ENCODE measurements at regions not wholly inside any gene's neighbourhood (a gene's known extent, or its start where the extent isn't known, plus 50 kb on each side); places are given as distances from the start of the nearest gene placed in this dataset.

DNA sequence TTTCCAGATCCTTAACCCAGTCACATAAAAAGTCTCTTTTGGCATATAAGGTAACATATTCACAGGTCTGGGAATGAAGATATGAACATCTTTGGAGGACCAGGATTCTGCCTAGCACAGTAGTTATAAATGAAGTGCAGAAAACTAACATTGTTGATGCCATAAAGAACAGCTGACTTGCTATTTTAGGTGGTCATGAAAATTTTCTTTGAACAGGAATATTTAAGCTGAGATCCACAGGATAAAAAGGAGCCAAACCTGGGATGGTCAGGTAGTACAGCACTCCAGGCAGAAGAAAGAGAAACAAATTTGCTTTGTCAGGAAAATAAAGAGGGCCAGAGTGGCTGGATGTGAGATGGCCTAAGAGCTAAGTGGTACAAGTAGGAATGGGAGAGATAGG is 80.0 kb downstream of the CENPW start:
- peaks cover 6% of the 10 kb centered on the region; the same call in 1 of the 3 replicates for H3K9me3 Mint-ChIP-seq
- no peak overlapping the region for H3K4me3 ChIP-seq

More for the DNA sequence above, 80.0 kb downstream of the CENPW start:
- no peak for TF ChIP-seq EZH2 (IDR thresholded peaks at IDR 0.05; ENCODE audit: low read depth, unreplicated experiment)
- no peak for TF ChIP-seq POLR2AphosphoS5 (IDR thresholded peaks at IDR 0.05; ENCODE audit: low read depth)
- TF ChIP-seq STAT1 (IDR thresholded peaks at IDR 0.05; ENCODE audit: unreplicated experiment) = no peak
- TF ChIP-seq, protein P1, sequence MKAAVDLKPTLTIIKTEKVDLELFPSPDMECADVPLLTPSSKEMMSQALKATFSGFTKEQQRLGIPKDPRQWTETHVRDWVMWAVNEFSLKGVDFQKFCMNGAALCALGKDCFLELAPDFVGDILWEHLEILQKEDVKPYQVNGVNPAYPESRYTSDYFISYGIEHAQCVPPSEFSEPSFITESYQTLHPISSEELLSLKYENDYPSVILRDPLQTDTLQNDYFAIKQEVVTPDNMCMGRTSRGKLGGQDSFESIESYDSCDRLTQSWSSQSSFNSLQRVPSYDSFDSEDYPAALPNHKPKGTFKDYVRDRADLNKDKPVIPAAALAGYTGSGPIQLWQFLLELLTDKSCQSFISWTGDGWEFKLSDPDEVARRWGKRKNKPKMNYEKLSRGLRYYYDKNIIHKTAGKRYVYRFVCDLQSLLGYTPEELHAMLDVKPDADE (IDR thresholded peaks at IDR 0.05) = no peak
- TF ChIP-seq ZNF331 (CRISPR knock-in tag; IDR thresholded peaks at IDR 0.05; ENCODE audit: low read depth) = no peak
- TF ChIP-seq CREB1 (CRISPR knock-in tag; IDR thresholded peaks at IDR 0.05; ENCODE audit: low read depth) = no peak
- TF ChIP-seq, protein P2, sequence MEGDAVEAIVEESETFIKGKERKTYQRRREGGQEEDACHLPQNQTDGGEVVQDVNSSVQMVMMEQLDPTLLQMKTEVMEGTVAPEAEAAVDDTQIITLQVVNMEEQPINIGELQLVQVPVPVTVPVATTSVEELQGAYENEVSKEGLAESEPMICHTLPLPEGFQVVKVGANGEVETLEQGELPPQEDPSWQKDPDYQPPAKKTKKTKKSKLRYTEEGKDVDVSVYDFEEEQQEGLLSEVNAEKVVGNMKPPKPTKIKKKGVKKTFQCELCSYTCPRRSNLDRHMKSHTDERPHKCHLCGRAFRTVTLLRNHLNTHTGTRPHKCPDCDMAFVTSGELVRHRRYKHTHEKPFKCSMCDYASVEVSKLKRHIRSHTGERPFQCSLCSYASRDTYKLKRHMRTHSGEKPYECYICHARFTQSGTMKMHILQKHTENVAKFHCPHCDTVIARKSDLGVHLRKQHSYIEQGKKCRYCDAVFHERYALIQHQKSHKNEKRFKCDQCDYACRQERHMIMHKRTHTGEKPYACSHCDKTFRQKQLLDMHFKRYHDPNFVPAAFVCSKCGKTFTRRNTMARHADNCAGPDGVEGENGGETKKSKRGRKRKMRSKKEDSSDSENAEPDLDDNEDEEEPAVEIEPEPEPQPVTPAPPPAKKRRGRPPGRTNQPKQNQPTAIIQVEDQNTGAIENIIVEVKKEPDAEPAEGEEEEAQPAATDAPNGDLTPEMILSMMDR (conservative IDR thresholded peaks at IDR 0.05; ENCODE audit: low read depth in 2 of 2) = no peak
- TF ChIP-seq ZNF114 (CRISPR knock-in tag; IDR thresholded peaks at IDR 0.05) = no peak
- TF ChIP-seq JUNB (IDR thresholded peaks at IDR 0.05; ENCODE audit: unreplicated experiment) = no peak
- no peak for TF ChIP-seq NANOG (IDR thresholded peaks at IDR 0.05; ENCODE audit: borderline replicate concordance)
- TF ChIP-seq, protein P3, sequence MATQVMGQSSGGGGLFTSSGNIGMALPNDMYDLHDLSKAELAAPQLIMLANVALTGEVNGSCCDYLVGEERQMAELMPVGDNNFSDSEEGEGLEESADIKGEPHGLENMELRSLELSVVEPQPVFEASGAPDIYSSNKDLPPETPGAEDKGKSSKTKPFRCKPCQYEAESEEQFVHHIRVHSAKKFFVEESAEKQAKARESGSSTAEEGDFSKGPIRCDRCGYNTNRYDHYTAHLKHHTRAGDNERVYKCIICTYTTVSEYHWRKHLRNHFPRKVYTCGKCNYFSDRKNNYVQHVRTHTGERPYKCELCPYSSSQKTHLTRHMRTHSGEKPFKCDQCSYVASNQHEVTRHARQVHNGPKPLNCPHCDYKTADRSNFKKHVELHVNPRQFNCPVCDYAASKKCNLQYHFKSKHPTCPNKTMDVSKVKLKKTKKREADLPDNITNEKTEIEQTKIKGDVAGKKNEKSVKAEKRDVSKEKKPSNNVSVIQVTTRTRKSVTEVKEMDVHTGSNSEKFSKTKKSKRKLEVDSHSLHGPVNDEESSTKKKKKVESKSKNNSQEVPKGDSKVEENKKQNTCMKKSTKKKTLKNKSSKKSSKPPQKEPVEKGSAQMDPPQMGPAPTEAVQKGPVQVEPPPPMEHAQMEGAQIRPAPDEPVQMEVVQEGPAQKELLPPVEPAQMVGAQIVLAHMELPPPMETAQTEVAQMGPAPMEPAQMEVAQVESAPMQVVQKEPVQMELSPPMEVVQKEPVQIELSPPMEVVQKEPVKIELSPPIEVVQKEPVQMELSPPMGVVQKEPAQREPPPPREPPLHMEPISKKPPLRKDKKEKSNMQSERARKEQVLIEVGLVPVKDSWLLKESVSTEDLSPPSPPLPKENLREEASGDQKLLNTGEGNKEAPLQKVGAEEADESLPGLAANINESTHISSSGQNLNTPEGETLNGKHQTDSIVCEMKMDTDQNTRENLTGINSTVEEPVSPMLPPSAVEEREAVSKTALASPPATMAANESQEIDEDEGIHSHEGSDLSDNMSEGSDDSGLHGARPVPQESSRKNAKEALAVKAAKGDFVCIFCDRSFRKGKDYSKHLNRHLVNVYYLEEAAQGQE (IDR thresholded peaks at IDR 0.05; ENCODE audit: unreplicated experiment) = no peak
- TF ChIP-seq, protein P4, sequence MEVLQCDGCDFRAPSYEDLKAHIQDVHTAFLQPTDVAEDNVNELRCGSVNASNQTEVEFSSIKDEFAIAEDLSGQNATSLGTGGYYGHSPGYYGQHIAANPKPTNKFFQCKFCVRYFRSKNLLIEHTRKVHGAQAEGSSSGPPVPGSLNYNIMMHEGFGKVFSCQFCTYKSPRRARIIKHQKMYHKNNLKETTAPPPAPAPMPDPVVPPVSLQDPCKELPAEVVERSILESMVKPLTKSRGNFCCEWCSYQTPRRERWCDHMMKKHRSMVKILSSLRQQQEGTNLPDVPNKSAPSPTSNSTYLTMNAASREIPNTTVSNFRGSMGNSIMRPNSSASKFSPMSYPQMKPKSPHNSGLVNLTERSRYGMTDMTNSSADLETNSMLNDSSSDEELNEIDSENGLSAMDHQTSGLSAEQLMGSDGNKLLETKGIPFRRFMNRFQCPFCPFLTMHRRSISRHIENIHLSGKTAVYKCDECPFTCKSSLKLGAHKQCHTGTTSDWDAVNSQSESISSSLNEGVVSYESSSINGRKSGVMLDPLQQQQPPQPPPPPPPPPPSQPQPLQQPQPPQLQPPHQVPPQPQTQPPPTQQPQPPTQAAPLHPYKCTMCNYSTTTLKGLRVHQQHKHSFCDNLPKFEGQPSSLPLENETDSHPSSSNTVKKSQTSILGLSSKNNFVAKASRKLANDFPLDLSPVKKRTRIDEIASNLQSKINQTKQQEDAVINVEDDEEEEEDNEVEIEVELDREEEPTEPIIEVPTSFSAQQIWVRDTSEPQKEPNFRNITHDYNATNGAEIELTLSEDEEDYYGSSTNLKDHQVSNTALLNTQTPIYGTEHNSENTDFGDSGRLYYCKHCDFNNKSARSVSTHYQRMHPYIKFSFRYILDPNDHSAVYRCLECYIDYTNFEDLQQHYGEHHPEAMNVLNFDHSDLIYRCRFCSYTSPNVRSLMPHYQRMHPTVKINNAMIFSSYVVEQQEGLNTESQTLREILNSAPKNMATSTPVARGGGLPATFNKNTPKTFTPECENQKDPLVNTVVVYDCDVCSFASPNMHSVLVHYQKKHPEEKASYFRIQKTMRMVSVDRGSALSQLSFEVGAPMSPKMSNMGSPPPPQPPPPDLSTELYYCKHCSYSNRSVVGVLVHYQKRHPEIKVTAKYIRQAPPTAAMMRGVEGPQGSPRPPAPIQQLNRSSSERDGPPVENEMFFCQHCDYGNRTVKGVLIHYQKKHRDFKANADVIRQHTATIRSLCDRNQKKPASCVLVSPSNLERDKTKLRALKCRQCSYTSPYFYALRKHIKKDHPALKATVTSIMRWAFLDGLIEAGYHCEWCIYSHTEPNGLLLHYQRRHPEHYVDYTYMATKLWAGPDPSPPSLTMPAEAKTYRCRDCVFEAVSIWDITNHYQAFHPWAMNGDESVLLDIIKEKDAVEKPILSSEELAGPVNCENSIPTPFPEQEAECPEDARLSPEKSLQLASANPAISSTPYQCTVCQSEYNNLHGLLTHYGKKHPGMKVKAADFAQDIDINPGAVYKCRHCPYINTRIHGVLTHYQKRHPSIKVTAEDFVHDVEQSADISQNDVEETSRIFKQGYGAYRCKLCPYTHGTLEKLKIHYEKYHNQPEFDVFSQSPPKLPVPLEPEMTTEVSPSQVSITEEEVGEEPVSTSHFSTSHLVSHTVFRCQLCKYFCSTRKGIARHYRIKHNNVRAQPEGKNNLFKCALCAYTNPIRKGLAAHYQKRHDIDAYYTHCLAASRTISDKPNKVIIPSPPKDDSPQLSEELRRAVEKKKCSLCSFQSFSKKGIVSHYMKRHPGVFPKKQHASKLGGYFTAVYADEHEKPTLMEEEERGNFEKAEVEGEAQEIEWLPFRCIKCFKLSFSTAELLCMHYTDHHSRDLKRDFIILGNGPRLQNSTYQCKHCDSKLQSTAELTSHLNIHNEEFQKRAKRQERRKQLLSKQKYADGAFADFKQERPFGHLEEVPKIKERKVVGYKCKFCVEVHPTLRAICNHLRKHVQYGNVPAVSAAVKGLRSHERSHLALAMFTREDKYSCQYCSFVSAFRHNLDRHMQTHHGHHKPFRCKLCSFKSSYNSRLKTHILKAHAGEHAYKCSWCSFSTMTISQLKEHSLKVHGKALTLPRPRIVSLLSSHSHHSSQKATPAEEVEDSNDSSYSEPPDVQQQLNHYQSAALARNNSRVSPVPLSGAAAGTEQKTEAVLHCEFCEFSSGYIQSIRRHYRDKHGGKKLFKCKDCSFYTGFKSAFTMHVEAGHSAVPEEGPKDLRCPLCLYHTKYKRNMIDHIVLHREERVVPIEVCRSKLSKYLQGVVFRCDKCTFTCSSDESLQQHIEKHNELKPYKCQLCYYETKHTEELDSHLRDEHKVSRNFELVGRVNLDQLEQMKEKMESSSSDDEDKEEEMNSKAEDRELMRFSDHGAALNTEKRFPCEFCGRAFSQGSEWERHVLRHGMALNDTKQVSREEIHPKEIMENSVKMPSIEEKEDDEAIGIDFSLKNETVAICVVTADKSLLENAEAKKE (CRISPR knock-in tag; IDR thresholded peaks at IDR 0.05) = no peak
- no peak for TF ChIP-seq EZH2phosphoT487 (IDR thresholded peaks at IDR 0.05; ENCODE audit: unreplicated experiment)
- 0 out of 2 replicates have a peak, but pooled peaks cover 5% of the 10 kb centered on the region for H3K4me1 ChIP-seq (ENCODE audit: insufficient read depth)
- no peaks in the 10 kb centered on the region for H3K27me3 ChIP-seq (ENCODE audit: insufficient read depth)
- H3K4me3 Mint-ChIP-seq = no peak overlapping the region
- H3K36me3 Mint-ChIP-seq (ENCODE audit: low read depth) = peaks cover 9% of the 10 kb centered on the region
- no peaks in the 10 kb centered on the region for H3K79me2 ChIP-seq (replicated peaks; ENCODE audit: insufficient read depth)
- DNase-seq (ENCODE audit: low spot score) = no peak
- H3K4me2 ChIP-seq = no peak overlapping the region
- no peaks in the 10 kb centered on the region for H3K27me3 Mint-ChIP-seq (ENCODE audit: insufficient read depth, low read depth, poor library complexity)
- ATAC-seq = no peak
- no peak overlapping the region for H3K27ac Mint-ChIP-seq
- H3K9me2 ChIP-seq (ENCODE audit: insufficient read depth) = no peaks in the 10 kb centered on the region
- H3F3A ChIP-seq (replicated peaks; ENCODE audit: low read depth) = no peaks in the 10 kb centered on the region
- no peak overlapping the region for H2AFZ ChIP-seq
- H3K4me1 Mint-ChIP-seq = peaks cover 4% of the 10 kb centered on the region; the same call in 2 of the 3 replicates
- H3K27ac ChIP-seq (ENCODE audit: low read depth) = no peak overlapping the region
- no peaks in the 10 kb centered on the region for H3K36me3 ChIP-seq (ENCODE audit: insufficient read depth)
- H4K20me1 ChIP-seq (replicated peaks; ENCODE audit: insufficient read depth) = no peaks in the 10 kb centered on the region
